ENCODE measurements at regions not wholly inside any gene's neighbourhood (a gene's known extent, or its start where the extent isn't known, plus 50 kb on each side); places are given as distances from the start of the nearest gene placed in this dataset.

GRCh38 chr1:207244409-207244801 lies 77.1 kb upstream of the CD55 start:
- POLR2A ChIA-PET = no interaction called here
- Histone ChIP-seq H3K9ac (ENCODE audit: control insufficient read depth, insufficient read depth, low read length) (no peak overlapping the region), H4K20me1 (ENCODE audit: control insufficient read depth, insufficient read depth) (no peaks in the 10 kb centered on the region), H3K27ac (ENCODE audit: control insufficient read depth, insufficient read depth) (no peak overlapping the region), H3K4me1 (ENCODE audit: control insufficient read depth, insufficient read depth, low read length) (no peaks in the 10 kb centered on the region), H2AFZ (ENCODE audit: control insufficient read depth, low read depth, low read length) (no peak overlapping the region), H3K79me2 (ENCODE audit: control insufficient read depth, insufficient read depth, low read length) (no peaks in the 10 kb centered on the region), H3K9me3 (replicated peaks; ENCODE audit: control insufficient read depth, insufficient read depth, low read length) (no peaks in the 10 kb centered on the region), H3K27me3 (replicated peaks in 1 of 2; ENCODE audit: control insufficient read depth in 2 of 2, insufficient read depth in 2 of 2, low read length in 1 of 2) (no peaks in the 10 kb centered on the region), H3K4me3 (no peak overlapping the region), H3K4me2 (ENCODE audit: control insufficient read depth, insufficient read depth) (no peak overlapping the region), H3K36me3 (ENCODE audit: control insufficient read depth in 2 of 2, insufficient read depth in 2 of 2, low read length in 1 of 2) (no peaks in the 10 kb centered on the region)
- no peak for FAIRE-seq
- RAD21 ChIA-PET (ENCODE audit: unreplicated experiment) = interaction anchor here (1.3 kb wide), 1 partner anchor 161 kb away, joined by 4 read pairs; no protein-coding TSS in a partner anchor
- in situ Hi-C loops (cut with MboI) = no loop called here
- SMC1A ChIA-PET (ENCODE audit: uncharacterized antibody, unreplicated experiment) = no interaction called here
- no TSS peak for BruUV-seq (replicated peaks)
- ATAC-seq = no peak
- WGBS (ENCODE audit: insufficient coverage, insufficient replicate concordance, low lambda C conversion rate, missing lambda C conversion rate) = 64% methylated on average over 6 of the region's 6 CpGs
- no peak for DNase-seq (ENCODE audit: low read depth, low spot score)
- intact Hi-C loops (cut with micrococcal nuclease; ENCODE audit: unreplicated experiment) = no loop called here
- CTCF ChIA-PET = interaction anchor here (1.4 kb wide), 1 partner anchor 156 kb away, joined by 3 read pairs; no protein-coding TSS in a partner anchor
- TF ChIP-seq CHD2 (IDR thresholded peaks at IDR 0.05; ENCODE audit: borderline replicate concordance, low read depth, low read length) = no peak
- TF ChIP-seq ZBTB4 (CRISPR knock-in tag; IDR thresholded peaks at IDR 0.05) = no peak
- TF ChIP-seq E2F8 (IDR thresholded peaks at IDR 0.05; ENCODE audit: low read depth, partially characterized antibody) = no peak
- TF ChIP-seq ZNF384 (IDR thresholded peaks at IDR 0.05; ENCODE audit: borderline replicate concordance, low read depth, low read length) = no peak
- no peak for TF ChIP-seq ZNF217 (IDR thresholded peaks at IDR 0.05)
- TF ChIP-seq NFYB (IDR thresholded peaks at IDR 0.05; ENCODE audit: insufficient read depth, low read depth, low read length) = no peak
- TF ChIP-seq CHD1 (IDR thresholded peaks at IDR 0.05; ENCODE audit: low read depth, low read length) = no peak
- no peak for TF ChIP-seq CTCF (IDR thresholded peaks at IDR 0.05 in 2 of 3, conservative IDR thresholded peaks at IDR 0.05 in 1 of 3; ENCODE audit: control insufficient read depth in 2 of 3, extremely low read depth in 1 of 3, insufficient read depth in 1 of 3, low read depth in 3 of 3, low read length in 3 of 3)
- no peak for TF ChIP-seq ZNF274 (IDR thresholded peaks at IDR 0.05; ENCODE audit: insufficient read depth, insufficient read length)
- TF ChIP-seq EGR1 (IDR thresholded peaks at IDR 0.05; ENCODE audit: borderline replicate concordance in 1 of 2, low read depth in 2 of 2, low read length in 2 of 2) = no peak
- no peak for TF ChIP-seq MEF2A (IDR thresholded peaks at IDR 0.05; ENCODE audit: insufficient read depth, low read depth, low read length)
- no peak for TF ChIP-seq BCL3 (IDR thresholded peaks at IDR 0.05; ENCODE audit: borderline replicate concordance, insufficient read depth, low read depth, low read length, poor library complexity, severe bottlenecking)
- no peak for TF ChIP-seq POLR2AphosphoS5 (IDR thresholded peaks at IDR 0.05; ENCODE audit: low read length)
- TF ChIP-seq SMC3 (IDR thresholded peaks at IDR 0.05; ENCODE audit: borderline replicate concordance, low read length) = no peak
- TF ChIP-seq EZH2 (IDR thresholded peaks at IDR 0.05; ENCODE audit: borderline replicate concordance, control insufficient read depth, low read depth, low read length) = no peak

All from GM12878 (cell line).